Neural cell (in vitro differentiated cells): ENCODE measurements at regions not wholly inside any gene's neighbourhood (a gene's known extent, or its start where the extent isn't known, plus 50 kb on each side); places are given as distances from the start of the nearest gene placed in this dataset.

Source experiments
- H2AFZ ChIP-seq: fragments of 200-600, 300-800 bp; sonication (generic), shearing (Covaris generic); 2 replicates; pipeline ENCODE4 v1.6.0; 2014; ENCODE audit warnings: low read depth, mild to moderate bottlenecking, antibody characterized with exemption, low read length, moderate library complexity
- H3F3A ChIP-seq: fragments of 200-600 bp; shearing (Covaris generic); 2 replicates; pipeline ENCODE4 v1.6.1; 2016; ENCODE audit warnings: mild to moderate bottlenecking, moderate library complexity, mixed read lengths, antibody characterized with exemption, low read length; ENCODE audit not compliant: insufficient read depth, poor library complexity, severe bottlenecking
- H3K27ac ChIP-seq: fragments of 200-600, 300-800 bp; sonication (generic), shearing (Covaris generic); 2 replicates; pipeline ENCODE4 v1.5.1; 2014; ENCODE audit warnings: mild to moderate bottlenecking, low read length, moderate library complexity
- H3K27me3 ChIP-seq: fragments of 300-800, 200-600 bp; sonication (generic), shearing (Covaris generic); 2 replicates; pipeline ENCODE4 v1.6.0; 2014; ENCODE audit warnings: mild to moderate bottlenecking, low read depth, low read length, moderate library complexity; ENCODE audit not compliant: insufficient read depth
- H3K36me3 ChIP-seq: fragments of 300-800, 200-600 bp; sonication (generic), shearing (Covaris generic); 2 replicates; pipeline ENCODE4 v1.5.1; 2014; ENCODE audit warnings: mild to moderate bottlenecking, antibody characterized with exemption, low read length, moderate library complexity; ENCODE audit not compliant: insufficient read depth
- H3K4me2 ChIP-seq: fragments of 300-800, 200-600 bp; sonication (generic), shearing (Covaris generic); 2 replicates; pipeline ENCODE4 v1.6.0; 2014; ENCODE audit warnings: mild to moderate bottlenecking, low read length
- H3K4me3 ChIP-seq: fragments of 300-800, 200-600 bp; sonication (generic), shearing (Covaris generic); 2 replicates; pipeline ENCODE4 v1.5.1; 2014; ENCODE audit warnings: mild to moderate bottlenecking, low read length, moderate library complexity
- H3K79me2 ChIP-seq: fragments of 200-600 bp; shearing (Covaris generic); replicated peaks from 2 replicates; pipeline ENCODE4 v1.6.0; 2014; ENCODE audit warnings: mild to moderate bottlenecking, low read length, moderate library complexity; ENCODE audit not compliant: insufficient read depth
- H3K9ac ChIP-seq: fragments of 300-800, 200-600 bp; sonication (generic), shearing (Covaris generic); 2 replicates; pipeline ENCODE4 v1.6.1; 2016; ENCODE audit warnings: mild to moderate bottlenecking, low read length, mixed read lengths
- H3K9me2 ChIP-seq: fragments of 200-600 bp; shearing (Covaris generic); 2 replicates; pipeline ENCODE4 v1.6.1; 2016; ENCODE audit warnings: mild to moderate bottlenecking, low read length, mixed read lengths; ENCODE audit not compliant: insufficient read depth
- H3K9me3 ChIP-seq: fragments of 200-600, 300-800 bp; sonication (generic), shearing (Covaris generic); 2 replicates; pipeline ENCODE4 v1.6.1; 2016; ENCODE audit warnings: mild to moderate bottlenecking, mixed run types, low read length, moderate library complexity, mixed read lengths
- H4K20me1 ChIP-seq: fragments of 200-600 bp; shearing (Covaris generic); 2 replicates; pipeline ENCODE4 v1.6.1; 2016; ENCODE audit warnings: mild to moderate bottlenecking, mixed run types; ENCODE audit not compliant: insufficient read depth
- CTCF ChIP-seq: fragments of 450-650 bp; IDR thresholded peaks from 2 replicates; pipeline ENCODE4 v1.5.1; 2014; ENCODE audit warnings: antibody characterized with exemption, mild to moderate bottlenecking, moderate library complexity; ENCODE audit not compliant: poor library complexity, severe bottlenecking
- EP300 ChIP-seq: fragments of 450-650 bp; conservative IDR thresholded peaks from 2 replicates; pipeline ENCODE4 v1.6.1; 2014; ENCODE audit warnings: antibody characterized with exemption, mild to moderate bottlenecking, moderate library complexity; ENCODE audit not compliant: poor library complexity, severe bottlenecking
- EZH2 ChIP-seq: fragments of 200-600, 300-800 bp; shearing (Covaris generic), sonication (generic); IDR thresholded peaks from 2 replicates; pipeline ENCODE4 v1.6.1; 2014; ENCODE audit warnings: antibody characterized with exemption, low read length, borderline replicate concordance, mild to moderate bottlenecking; ENCODE audit not compliant: insufficient read depth, poor library complexity, severe bottlenecking
- MXI1 ChIP-seq: fragments of 450-650 bp; conservative IDR thresholded peaks from 2 replicates; pipeline ENCODE4 v1.6.1; 2014; ENCODE audit warnings: antibody characterized with exemption, mild to moderate bottlenecking; ENCODE audit not compliant: poor library complexity, severe bottlenecking
- POLR2AphosphoS5 ChIP-seq: IDR thresholded peaks from 2 replicates; pipeline ENCODE4 v1.6.1; 2012
- RAD21 ChIP-seq: fragments of 450-650 bp; conservative IDR thresholded peaks from 2 replicates; pipeline ENCODE4 v1.6.1; 2014; ENCODE audit warnings: antibody characterized with exemption, mild to moderate bottlenecking, moderate library complexity
- REST ChIP-seq: IDR thresholded peaks from 2 replicates; pipeline ENCODE4 v1.6.1; 2012; ENCODE audit warnings: borderline replicate concordance
- SMC3 ChIP-seq: fragments of 450-650 bp; conservative IDR thresholded peaks from 2 replicates; pipeline ENCODE4 v1.6.1; 2014; ENCODE audit warnings: antibody characterized with exemption, mild to moderate bottlenecking, moderate library complexity; ENCODE audit not compliant: poor library complexity
- TAF1 ChIP-seq: IDR thresholded peaks from 2 replicates; pipeline ENCODE4 v1.6.1; 2012; ENCODE audit warnings: low read depth

DNA sequence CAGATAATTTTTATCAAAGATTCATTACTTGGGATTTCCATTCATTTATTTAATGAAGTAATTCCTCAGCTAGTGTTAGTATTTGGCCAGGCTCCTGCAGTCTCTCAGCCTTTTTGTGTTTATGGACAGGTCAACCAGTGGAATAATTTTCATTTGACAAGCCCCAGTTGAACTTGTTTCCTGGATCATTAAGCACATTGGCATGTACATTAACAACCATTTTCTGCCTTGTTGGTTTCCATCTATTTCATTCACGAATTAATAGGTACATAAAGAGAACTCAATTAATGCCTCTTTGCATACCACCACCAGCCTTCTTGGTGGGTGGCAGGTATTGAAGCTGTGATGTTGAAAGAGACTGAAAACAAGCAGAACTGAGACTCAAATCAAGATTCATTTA, 745.2 kb downstream of the KCNA4 start:
- Histone ChIP-seq H3K27ac (no peak overlapping the region), H3K9ac (no peak overlapping the region), H3K4me3 (no peak overlapping the region), H2AFZ (no peak overlapping the region), H3F3A (no peaks in the 10 kb centered on the region), H3K36me3 (no peaks in the 10 kb centered on the region), H3K9me3 (no peaks in the 10 kb centered on the region), H3K27me3 (no peaks in the 10 kb centered on the region), H4K20me1 (no peaks in the 10 kb centered on the region), H3K9me2 (no peaks in the 10 kb centered on the region), H3K4me2 (no peak overlapping the region), H3K79me2 (no peaks in the 10 kb centered on the region)
- TF ChIP-seq CTCF (no peak), RAD21 (no peak), REST (no peak), EZH2 (no peak), MXI1 (no peak), POLR2AphosphoS5 (no peak), SMC3 (no peak), TAF1 (no peak), EP300 (no peak)

GRCh38 chr11:29268733-29269132, 748.1 kb downstream of the KCNA4 start:
- H3K9ac ChIP-seq = no peak overlapping the region
- H3K27me3 ChIP-seq = no peaks in the 10 kb centered on the region
- H3K9me3 ChIP-seq = no peaks in the 10 kb centered on the region
- no peaks in the 10 kb centered on the region for H4K20me1 ChIP-seq
- H3K4me3 ChIP-seq = no peak overlapping the region
- TF ChIP-seq TAF1 (no peak), REST (no peak), EZH2 (no peak), CTCF (no peak), MXI1 (no peak), SMC3 (no peak), POLR2AphosphoS5 (no peak), RAD21 (no peak), EP300 (no peak)
- H3K9me2 ChIP-seq = no peaks in the 10 kb centered on the region
- no peak overlapping the region for H3K4me2 ChIP-seq
- H2AFZ ChIP-seq = no peak overlapping the region
- no peaks in the 10 kb centered on the region for H3F3A ChIP-seq
- no peaks in the 10 kb centered on the region for H3K79me2 ChIP-seq
- no peaks in the 10 kb centered on the region for H3K36me3 ChIP-seq
- H3K27ac ChIP-seq = no peak overlapping the region
